GM19467 (cell line): ENCODE measurements at regions not wholly inside any gene's neighbourhood (a gene's known extent, or its start where the extent isn't known, plus 50 kb on each side); places are given as distances from the start of the nearest gene placed in this dataset.

Source experiments
- ATAC-seq: cut with Tn5 transposase; IDR thresholded peaks from one replicate; pipeline ENCODE4 v1.9.1; 2021; ENCODE audit warnings: mild to moderate bottlenecking, moderate library complexity; ENCODE audit not compliant: unreplicated experiment

DNA sequence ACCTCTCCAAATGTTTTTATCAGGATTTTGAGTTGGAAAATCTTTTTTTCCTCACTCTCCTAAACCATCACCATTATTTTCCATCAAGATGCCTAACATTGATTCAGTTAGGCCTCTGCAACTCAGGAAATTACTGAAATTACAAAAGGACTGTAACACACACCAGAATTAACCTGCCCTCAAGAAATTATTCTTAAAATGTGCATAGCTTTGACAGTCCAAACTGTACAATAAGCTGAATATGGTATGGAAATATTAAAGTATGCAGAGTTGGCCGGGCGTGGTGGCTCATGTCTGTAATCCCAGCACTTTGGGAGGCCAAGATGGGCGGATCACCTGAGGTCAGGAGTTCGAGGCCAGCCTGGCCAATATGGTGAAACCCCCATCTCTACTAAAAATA lies 50.2 kb upstream of the PHLPP1 start:
- no peak for ATAC-seq
